Endothelial cell of umbilical vein (primary cell): ENCODE measurements at regions not wholly inside any gene's neighbourhood (a gene's known extent, or its start where the extent isn't known, plus 50 kb on each side); places are given as distances from the start of the nearest gene placed in this dataset.

Experiments
- BruUV-seq: library from RNA; stranded (reverse); fragments of 400-500 nt; replicated peaks from 2 replicates; lab custom pipeline; 2021; lab: Mats Ljungman, UMichigan
- CTCF ChIA-PET: fragments of 300-600, 350-600 bp; sonication (Branson Sonifier 250); formaldehyde crosslinking; loops from one replicate; lab custom pipeline; 2021; ENCODE audit warnings: antibody characterized with exemption, inconsistent platforms; lab: Charles Lee
- POLR2A ChIA-PET: fragments of 300-600, 350-600 bp; sonication (Branson Sonifier 250); formaldehyde crosslinking; loops from one replicate; lab custom pipeline; 2021; ENCODE audit warnings: antibody characterized with exemption, inconsistent platforms; lab: Charles Lee
- DNase-seq: peaks from one replicate; pipeline ENCODE4 v3.0.0-alpha.2; 2011; ENCODE audit warnings: low read depth, low spot score
- FAIRE-seq: peaks from 2 replicates; lab custom pipeline; 2011; peaks lifted over from hg19 to GRCh38; lab: Jason Lieb, UNC
- H2AFZ ChIP-seq: 2 replicates; pipeline ENCODE4 v1.6.0; 2012; ENCODE audit warnings: low read depth, low read length, control low read depth, inconsistent platforms
- H3K27ac ChIP-seq: 2 replicates; pipeline ENCODE4 v1.5.1; 2011; ENCODE audit warnings: low read depth, mild to moderate bottlenecking, control low read depth, low read length, moderate library complexity; ENCODE audit not compliant: insufficient read depth
- H3K27me3 ChIP-seq, 2 experiments: 2 replicates each; pipeline versions ENCODE4 v1.6.0 to v1.6.1; 2011; ENCODE audit warnings: low read length in 2 of 2, mixed read lengths in 1 of 2; ENCODE audit not compliant: control insufficient read depth in 2 of 2, insufficient read depth in 2 of 2
- H3K36me3 ChIP-seq, 2 experiments: 2 replicates in 1 of 2; 3 replicates in 1 of 2; pipeline ENCODE4 v1.5.1; 2011; ENCODE audit warnings: low read length in 2 of 2, mild to moderate bottlenecking in 1 of 2, moderate library complexity in 1 of 2; ENCODE audit not compliant: control insufficient read depth in 2 of 2, insufficient read depth in 2 of 2; ENCODE audit errors: extremely low read depth in 1 of 2
- H3K4me1 ChIP-seq: 3 replicates; pipeline ENCODE4 v1.5.1; 2011; ENCODE audit warnings: mild to moderate bottlenecking, low read length; ENCODE audit not compliant: control insufficient read depth, insufficient read depth; ENCODE audit errors: extremely low read depth
- H3K4me2 ChIP-seq: 2 replicates; pipeline ENCODE4 v1.6.1; 2011; ENCODE audit warnings: low read length, control low read depth, mixed read lengths; ENCODE audit not compliant: insufficient read depth
- H3K4me3 ChIP-seq, 3 experiments: fragments of 200-600 bp in 1 of 3; sonication (generic), shearing (Covaris generic) in 1 of 3; replicated peaks in 1 of 3; 2 replicates each; pipeline ENCODE4 v1.5.1; 2011 to 2016; ENCODE audit warnings: control low read depth in 3 of 3, low read length in 3 of 3, mild to moderate bottlenecking in 2 of 3, inconsistent platforms in 1 of 3, low read depth in 1 of 3, moderate library complexity in 1 of 3; ENCODE audit not compliant: insufficient read depth in 1 of 3
- H3K79me2 ChIP-seq: 2 replicates; pipeline ENCODE4 v1.6.0; 2012; ENCODE audit warnings: low read length, inconsistent platforms; ENCODE audit not compliant: control insufficient read depth, insufficient read depth
- H3K9ac ChIP-seq: replicated peaks from 2 replicates; pipeline ENCODE3; 2011; ENCODE audit warnings: low read length, control low read depth; ENCODE audit not compliant: insufficient read depth; ENCODE audit errors: extremely low read depth
- H3K9me1 ChIP-seq: replicated peaks from 3 replicates; pipeline ENCODE4 v1.6.0; 2011; ENCODE audit warnings: mild to moderate bottlenecking, low read length; ENCODE audit not compliant: control insufficient read depth, insufficient read depth; ENCODE audit errors: extremely low read depth
- H3K9me3 ChIP-seq: replicated peaks from 2 replicates; pipeline ENCODE4 v1.5.1; 2012; ENCODE audit warnings: low read length, inconsistent platforms; ENCODE audit not compliant: control insufficient read depth, insufficient read depth
- H4K20me1 ChIP-seq: replicated peaks from 2 replicates; pipeline ENCODE3; 2011; ENCODE audit warnings: mild to moderate bottlenecking, low read length; ENCODE audit not compliant: control insufficient read depth, insufficient read depth; ENCODE audit errors: extremely low read depth
- CTCF ChIP-seq, 2 donors: IDR thresholded peaks; 1 replicate in 1 of 2; 2 replicates in 1 of 2; pipeline ENCODE4 v1.5.1; 2011; ENCODE audit warnings: low read length in 2 of 2, mild to moderate bottlenecking in 2 of 2, moderate library complexity in 2 of 2, control low read depth in 1 of 2, inconsistent platforms in 1 of 2, low read depth in 1 of 2; ENCODE audit not compliant: insufficient read depth in 1 of 2; ENCODE audit errors: extremely low read depth in 1 of 2
- EZH2 ChIP-seq: IDR thresholded peaks from 2 replicates; pipeline ENCODE4 v1.6.1; 2012; ENCODE audit warnings: borderline replicate concordance, low read depth, mild to moderate bottlenecking, moderate library complexity, low read length, inconsistent platforms; ENCODE audit not compliant: severe bottlenecking
- FOS ChIP-seq: IDR thresholded peaks from 2 replicates; pipeline ENCODE4 v1.6.1; 2011; ENCODE audit warnings: mild to moderate bottlenecking, low read length, moderate library complexity, borderline replicate concordance; ENCODE audit not compliant: insufficient read depth
- GATA2 ChIP-seq: IDR thresholded peaks from 2 replicates; pipeline ENCODE4 v1.7.0; 2011; ENCODE audit warnings: low read depth, mild to moderate bottlenecking, moderate library complexity, mixed read lengths, low read length; ENCODE audit not compliant: insufficient read length, insufficient read depth
- JUN ChIP-seq: IDR thresholded peaks from 2 replicates; pipeline ENCODE4 v1.6.1; 2011; ENCODE audit warnings: borderline replicate concordance, low read depth; ENCODE audit not compliant: insufficient read length, insufficient read depth
- MAX ChIP-seq: IDR thresholded peaks from 2 replicates; pipeline ENCODE4 v1.6.1; 2011; ENCODE audit not compliant: insufficient read depth, insufficient read length
- MYC ChIP-seq: IDR thresholded peaks from one replicate; pipeline ENCODE4 v1.6.1; 2011; ENCODE audit warnings: mild to moderate bottlenecking, low read depth, low read length
- POLR2A ChIP-seq: IDR thresholded peaks from 2 replicates; pipeline ENCODE4 v1.6.1; 2012; ENCODE audit warnings: low read depth, mild to moderate bottlenecking, control low read depth, low read length
- POLR2AphosphoS5 ChIP-seq: IDR thresholded peaks from 2 replicates; pipeline ENCODE4 v1.6.1; 2012; ENCODE audit warnings: low read depth, mild to moderate bottlenecking, control low read depth, low read length, moderate library complexity; ENCODE audit not compliant: insufficient read depth
- dilution Hi-C: fragments of 300-500 bp; cut with MboI; formaldehyde crosslinking; loops from one replicate; pipeline ENCODE4 v1.15.0; 2019; ENCODE audit warnings: low sequenced_read_pairs; ENCODE audit not compliant: extremely low pct_ligation_motif_present
- intact Hi-C: fragments of 100-400 bp; cut with micrococcal nuclease; formaldehyde crosslinking; loops from one replicate; pipeline ENCODE4 v1.10.0; 2022

- CTCF ChIA-PET: no interaction called here
These were observed 1237.8 kb downstream of the BRD1 start for GRCh38 chr22:48589901-48590300.

More at GRCh38 chr22:48589901-48590300, 1237.8 kb downstream of the BRD1 start:
- H3K4me3 ChIP-seq: no peak overlapping the region
- no peak for DNase-seq
- H4K20me1 ChIP-seq: no peaks in the 10 kb centered on the region
- no peaks in the 10 kb centered on the region for H3K9me1 ChIP-seq
- intact Hi-C loops (no loop called here), dilution Hi-C loops (no loop called here)
- H2AFZ ChIP-seq: no peak overlapping the region
- TF ChIP-seq POLR2AphosphoS5: no peak
- no peak for TF ChIP-seq JUN
- TF ChIP-seq MYC: no peak
- TF ChIP-seq MAX: no peak
- TF ChIP-seq POLR2A: no peak
- TF ChIP-seq FOS: no peak
- TF ChIP-seq EZH2: no peak
- TF ChIP-seq CTCF (IDR thresholded peaks at IDR 0.05; ENCODE audit: extremely low read depth in 1 of 2, insufficient read depth in 1 of 2, low read depth in 1 of 2, low read length in 2 of 2): no peak
- no peak for TF ChIP-seq GATA2
- H3K4me2 ChIP-seq: no peak overlapping the region
- no peaks in the 10 kb centered on the region for H3K79me2 ChIP-seq
- no TSS peak for BruUV-seq
- H3K27me3 ChIP-seq: no peaks in the 10 kb centered on the region
- H3K9me3 ChIP-seq: peaks cover 4% of the 10 kb centered on the region
- FAIRE-seq: no peak
- H3K27ac ChIP-seq: no peak overlapping the region
- POLR2A ChIA-PET: no interaction called here
- no peak overlapping the region for H3K9ac ChIP-seq
- no peaks in the 10 kb centered on the region for H3K36me3 ChIP-seq
- no peaks in the 10 kb centered on the region for H3K4me1 ChIP-seq
